GM12878 (cell line): ENCODE measurements at regions not wholly inside any gene's neighbourhood (a gene's known extent, or its start where the extent isn't known, plus 50 kb on each side); places are given as distances from the start of the nearest gene placed in this dataset.

Source experiments
- ATAC-seq: fragments of 200-7000 bp; cut with Tn5 transposase; 3 replicates; pipeline ENCODE4 v1.9.1; 2020; ENCODE audit warnings: mild to moderate bottlenecking, moderate library complexity
- BruUV-seq: library from RNA; stranded (reverse); fragments of 400-500 nt; replicated peaks from 2 replicates; lab custom pipeline; 2021; lab: Mats Ljungman, UMichigan
- CTCF ChIA-PET: fragments of 300-600 bp; sonication (Branson Sonifier 250); formaldehyde crosslinking; extraction: SDS; loops from one replicate; lab custom pipeline; 2021; ENCODE audit warnings: inconsistent platforms; lab: Yijun Ruan, JAX
- POLR2A ChIA-PET: fragments of 350-600 bp; formaldehyde crosslinking; extraction: SDS; loops from one replicate; lab custom pipeline; 2021; ENCODE audit warnings: inconsistent platforms; lab: Charles Lee
- RAD21 ChIA-PET: fragments of 300-600 bp; sonication (Branson Sonifier 250); formaldehyde crosslinking; loops from one replicate; lab custom pipeline; 2023; ENCODE audit warnings: antibody characterized with exemption; ENCODE audit not compliant: unreplicated experiment; lab: Charles Lee
- SMC1A ChIA-PET: fragments of 300-600 bp; sonication (Branson Sonifier 250); formaldehyde crosslinking; loops from one replicate; lab custom pipeline; 2023; ENCODE audit not compliant: unreplicated experiment, uncharacterized antibody; lab: Charles Lee
- DNase-seq: peaks from one replicate; pipeline ENCODE4 v3.0.0-alpha.2; 2011; ENCODE audit warnings: low read depth, low spot score
- FAIRE-seq: peaks from 3 replicates; lab custom pipeline; 2011; peaks lifted over from hg19 to GRCh38; lab: Jason Lieb, UNC
- H2AFZ ChIP-seq: 2 replicates; pipeline ENCODE4 v1.6.0; 2011; ENCODE audit warnings: low read depth, low read length, control low read depth; ENCODE audit not compliant: control insufficient read depth
- H3K27ac ChIP-seq: 2 replicates; pipeline ENCODE4 v1.5.1; 2011; ENCODE audit warnings: control low read depth; ENCODE audit not compliant: control insufficient read depth, insufficient read depth
- H3K27me3 ChIP-seq, 2 experiments: replicated peaks in 1 of 2; 2 replicates each; pipeline versions ENCODE4 v1.6.0 to v1.6.1; 2011; ENCODE audit warnings: low read length in 1 of 2; ENCODE audit not compliant: control insufficient read depth in 2 of 2, insufficient read depth in 2 of 2
- H3K36me3 ChIP-seq, 2 experiments: 2 replicates each; pipeline ENCODE4 v1.5.1; 2011; ENCODE audit warnings: low read length in 1 of 2; ENCODE audit not compliant: control insufficient read depth in 2 of 2, insufficient read depth in 2 of 2
- H3K4me1 ChIP-seq: 2 replicates; pipeline ENCODE4 v1.6.1; 2011; ENCODE audit warnings: mild to moderate bottlenecking, low read length, moderate library complexity, mixed read lengths; ENCODE audit not compliant: control insufficient read depth, insufficient read depth
- H3K4me2 ChIP-seq: 2 replicates; pipeline ENCODE4 v1.6.0; 2011; ENCODE audit warnings: control low read depth; ENCODE audit not compliant: control insufficient read depth, insufficient read depth
- H3K4me3 ChIP-seq: fragments of 200-600 bp; sonication (generic); 2 replicates; pipeline ENCODE4 v1.5.1; 2016
- H3K79me2 ChIP-seq: 2 replicates; pipeline ENCODE4 v1.6.0; 2011; ENCODE audit warnings: low read length; ENCODE audit not compliant: control insufficient read depth, insufficient read depth
- H3K9ac ChIP-seq: 2 replicates; pipeline ENCODE4 v1.8.0; 2011; ENCODE audit warnings: low read length, control low read depth, mixed read lengths; ENCODE audit not compliant: control insufficient read depth, insufficient read depth
- H3K9me3 ChIP-seq: replicated peaks from 3 replicates; pipeline ENCODE4 v1.5.1; 2011; ENCODE audit warnings: mild to moderate bottlenecking, low read length; ENCODE audit not compliant: control insufficient read depth, insufficient read depth
- H4K20me1 ChIP-seq: 2 replicates; pipeline ENCODE4 v1.6.0; 2011; ENCODE audit not compliant: control insufficient read depth, insufficient read depth
- BCL11A ChIP-seq: IDR thresholded peaks from 2 replicates; pipeline ENCODE4 v1.6.1; 2011; ENCODE audit warnings: low read depth, low read length
- IKZF2 ChIP-seq, 2 experiments: fragments of 450-650 bp; IDR thresholded peaks; 2 replicates each; pipeline ENCODE4 v1.6.1; 2017; ENCODE audit warnings: mild to moderate bottlenecking in 2 of 2, moderate library complexity in 2 of 2
- JUNB ChIP-seq: IDR thresholded peaks from 2 replicates; pipeline ENCODE4 v1.6.1; 2016; ENCODE audit warnings: antibody characterized with exemption, mild to moderate bottlenecking
- MTA2 ChIP-seq: fragments of 450-650 bp; IDR thresholded peaks from 2 replicates; pipeline ENCODE4 v1.6.1; 2016; ENCODE audit warnings: low read depth, mild to moderate bottlenecking, moderate library complexity
- PKNOX1 ChIP-seq: fragments of 450-650 bp; IDR thresholded peaks from 2 replicates; pipeline ENCODE4 v1.6.1; 2016; ENCODE audit warnings: mild to moderate bottlenecking
- SREBF1 ChIP-seq: IDR thresholded peaks from 2 replicates; pipeline ENCODE4 v1.6.1; 2012; ENCODE audit warnings: mild to moderate bottlenecking, low read length
- WGBS: methylation state at CpG from one replicate; pipeline ENCODE4 v1.1.6; 2016; ENCODE audit warnings: low lambda C conversion rate; ENCODE audit not compliant: insufficient replicate concordance, insufficient coverage; ENCODE audit errors: missing lambda C conversion rate; 5-methylcytosine and 5-hydroxymethylcytosine counted together
- in situ Hi-C: fragments of 300-500 bp; cut with MboI; formaldehyde crosslinking; loops from 9 replicates; pipeline ENCODE4 v1.14.3; 2018; ENCODE audit warnings: mixed read lengths
- intact Hi-C: fragments of 100-400 bp; cut with micrococcal nuclease; formaldehyde crosslinking; loops from one replicate; pipeline ENCODE4 v1.14.2; 2022; ENCODE audit not compliant: unreplicated experiment
- TF ChIP-seq, protein P1 (sequence below): fragments of 150-350 bp; IDR thresholded peaks from 2 replicates; pipeline ENCODE4 v1.6.1; 2016; ENCODE audit warnings: low read depth, low read length
- TF ChIP-seq, protein P2 (sequence below): fragments of 150-350 bp; IDR thresholded peaks from 2 replicates; pipeline ENCODE4 v1.6.1; 2014; ENCODE audit warnings: mild to moderate bottlenecking, low read depth, low read length

DNA sequence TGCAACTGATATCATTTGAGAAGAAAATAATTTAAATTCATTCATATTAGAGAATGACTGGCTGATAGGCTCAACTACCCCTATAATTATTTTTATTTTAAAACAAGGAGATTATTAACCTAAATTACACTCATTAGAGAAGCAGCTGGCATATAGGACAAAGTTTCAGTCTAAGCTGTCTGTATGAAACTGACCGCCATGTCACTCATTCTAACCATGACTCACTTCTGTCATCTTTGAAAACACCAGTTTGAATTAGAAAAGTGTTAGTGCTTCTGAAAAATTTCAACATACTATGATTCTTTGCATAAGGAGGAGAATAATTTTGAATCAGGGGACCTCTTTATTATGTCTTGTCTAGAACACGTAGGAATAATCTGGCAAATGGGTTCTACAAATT, 1058.5 kb downstream of the ROBO2 start:
- no peaks in the 10 kb centered on the region for H4K20me1 ChIP-seq
- H3K4me1 ChIP-seq = no peaks in the 10 kb centered on the region
- RAD21 ChIA-PET = no interaction called here
- FAIRE-seq (no peak), ATAC-seq (peak; percentile 38; the same call in 1 of the 3 replicates), DNase-seq (no peak)
- no peak overlapping the region for H3K4me3 ChIP-seq
- H3K9me3 ChIP-seq = no peaks in the 10 kb centered on the region
- BruUV-seq = no TSS peak
- in situ Hi-C loops (no loop called here), intact Hi-C loops (no loop called here)
- SMC1A ChIA-PET = no interaction called here
- POLR2A ChIA-PET = no interaction called here
- H3K4me2 ChIP-seq = no peak overlapping the region
- CTCF ChIA-PET = no interaction called here
- TF ChIP-seq, protein P1, sequence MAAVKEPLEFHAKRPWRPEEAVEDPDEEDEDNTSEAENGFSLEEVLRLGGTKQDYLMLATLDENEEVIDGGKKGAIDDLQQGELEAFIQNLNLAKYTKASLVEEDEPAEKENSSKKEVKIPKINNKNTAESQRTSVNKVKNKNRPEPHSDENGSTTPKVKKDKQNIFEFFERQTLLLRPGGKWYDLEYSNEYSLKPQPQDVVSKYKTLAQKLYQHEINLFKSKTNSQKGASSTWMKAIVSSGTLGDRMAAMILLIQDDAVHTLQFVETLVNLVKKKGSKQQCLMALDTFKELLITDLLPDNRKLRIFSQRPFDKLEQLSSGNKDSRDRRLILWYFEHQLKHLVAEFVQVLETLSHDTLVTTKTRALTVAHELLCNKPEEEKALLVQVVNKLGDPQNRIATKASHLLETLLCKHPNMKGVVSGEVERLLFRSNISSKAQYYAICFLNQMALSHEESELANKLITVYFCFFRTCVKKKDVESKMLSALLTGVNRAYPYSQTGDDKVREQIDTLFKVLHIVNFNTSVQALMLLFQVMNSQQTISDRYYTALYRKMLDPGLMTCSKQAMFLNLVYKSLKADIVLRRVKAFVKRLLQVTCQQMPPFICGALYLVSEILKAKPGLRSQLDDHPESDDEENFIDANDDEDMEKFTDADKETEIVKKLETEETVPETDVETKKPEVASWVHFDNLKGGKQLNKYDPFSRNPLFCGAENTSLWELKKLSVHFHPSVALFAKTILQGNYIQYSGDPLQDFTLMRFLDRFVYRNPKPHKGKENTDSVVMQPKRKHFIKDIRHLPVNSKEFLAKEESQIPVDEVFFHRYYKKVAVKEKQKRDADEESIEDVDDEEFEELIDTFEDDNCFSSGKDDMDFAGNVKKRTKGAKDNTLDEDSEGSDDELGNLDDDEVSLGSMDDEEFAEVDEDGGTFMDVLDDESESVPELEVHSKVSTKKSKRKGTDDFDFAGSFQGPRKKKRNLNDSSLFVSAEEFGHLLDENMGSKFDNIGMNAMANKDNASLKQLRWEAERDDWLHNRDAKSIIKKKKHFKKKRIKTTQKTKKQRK = no peak
- TF ChIP-seq IKZF2 (IDR thresholded peaks at IDR 0.05) (no peak), MTA2 (peak; percentile 29; the same call in 1 of the 2 replicates), SREBF1 (no peak), BCL11A (no peak), JUNB (no peak), PKNOX1 (peak; percentile 61)
- TF ChIP-seq, protein P2, sequence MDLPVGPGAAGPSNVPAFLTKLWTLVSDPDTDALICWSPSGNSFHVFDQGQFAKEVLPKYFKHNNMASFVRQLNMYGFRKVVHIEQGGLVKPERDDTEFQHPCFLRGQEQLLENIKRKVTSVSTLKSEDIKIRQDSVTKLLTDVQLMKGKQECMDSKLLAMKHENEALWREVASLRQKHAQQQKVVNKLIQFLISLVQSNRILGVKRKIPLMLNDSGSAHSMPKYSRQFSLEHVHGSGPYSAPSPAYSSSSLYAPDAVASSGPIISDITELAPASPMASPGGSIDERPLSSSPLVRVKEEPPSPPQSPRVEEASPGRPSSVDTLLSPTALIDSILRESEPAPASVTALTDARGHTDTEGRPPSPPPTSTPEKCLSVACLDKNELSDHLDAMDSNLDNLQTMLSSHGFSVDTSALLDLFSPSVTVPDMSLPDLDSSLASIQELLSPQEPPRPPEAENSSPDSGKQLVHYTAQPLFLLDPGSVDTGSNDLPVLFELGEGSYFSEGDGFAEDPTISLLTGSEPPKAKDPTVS = no peak
- 43% methylated on average over 2 of the region's 2 CpGs for WGBS
- no peak overlapping the region for H2AFZ ChIP-seq
- H3K79me2 ChIP-seq = no peaks in the 10 kb centered on the region
- no peaks in the 10 kb centered on the region for H3K36me3 ChIP-seq
- no peak overlapping the region for H3K9ac ChIP-seq
- no peak overlapping the region for H3K27ac ChIP-seq
- no peaks in the 10 kb centered on the region for H3K27me3 ChIP-seq
